NB4 (cell line): ENCODE measurements at regions not wholly inside any gene's neighbourhood (a gene's known extent, or its start where the extent isn't known, plus 50 kb on each side); places are given as distances from the start of the nearest gene placed in this dataset.

Experiments used
- DNase-seq: peaks from one replicate; pipeline ENCODE4 v3.0.0; 2010; ENCODE audit warnings: low read depth
- H3K4me3 ChIP-seq: one replicate; pipeline ENCODE4 v1.5.1; 2011; ENCODE audit warnings: mild to moderate bottlenecking, low read depth, low read length, moderate library complexity
- MAX ChIP-seq: IDR thresholded peaks from 2 replicates; pipeline ENCODE4 v1.6.1; 2011; ENCODE audit warnings: low read depth, low read length
- MYC ChIP-seq: IDR thresholded peaks from 2 replicates; pipeline ENCODE4 v1.6.1; 2011; ENCODE audit warnings: low read depth, low read length
- POLR2A ChIP-seq: IDR thresholded peaks from 2 replicates; pipeline ENCODE4 v1.6.1; 2011; ENCODE audit warnings: mild to moderate bottlenecking; ENCODE audit not compliant: insufficient read length; ENCODE audit errors: extremely low read depth
- TF ChIP-seq, protein P1 (sequence below): IDR thresholded peaks from one replicate; pipeline ENCODE4 v1.5.1; 2012; ENCODE audit warnings: low read depth, low read length

DNA sequence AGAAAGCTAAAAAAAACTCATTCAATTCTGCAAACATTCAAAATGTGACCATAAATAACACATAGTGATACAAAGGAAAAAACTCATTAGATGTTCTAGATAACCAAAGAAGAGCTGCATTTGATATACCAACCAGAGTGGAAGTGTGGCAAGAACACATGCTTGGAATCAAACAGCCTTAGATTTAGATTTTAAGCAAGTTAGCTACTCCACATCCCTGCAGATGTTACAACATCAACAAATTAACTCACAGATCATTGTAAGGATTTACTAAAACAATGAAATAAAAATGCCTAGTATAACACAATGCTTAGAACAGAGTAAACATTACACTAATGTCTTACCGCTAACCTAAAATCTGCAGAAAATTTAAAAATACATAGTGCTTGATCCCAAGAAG lies 114.0 kb upstream of the AKIP1 start:
- no peak overlapping the region for H3K4me3 ChIP-seq
- TF ChIP-seq MYC, result no peak
- no peak for TF ChIP-seq POLR2A
- TF ChIP-seq MAX, result no peak
- TF ChIP-seq, protein P1, sequence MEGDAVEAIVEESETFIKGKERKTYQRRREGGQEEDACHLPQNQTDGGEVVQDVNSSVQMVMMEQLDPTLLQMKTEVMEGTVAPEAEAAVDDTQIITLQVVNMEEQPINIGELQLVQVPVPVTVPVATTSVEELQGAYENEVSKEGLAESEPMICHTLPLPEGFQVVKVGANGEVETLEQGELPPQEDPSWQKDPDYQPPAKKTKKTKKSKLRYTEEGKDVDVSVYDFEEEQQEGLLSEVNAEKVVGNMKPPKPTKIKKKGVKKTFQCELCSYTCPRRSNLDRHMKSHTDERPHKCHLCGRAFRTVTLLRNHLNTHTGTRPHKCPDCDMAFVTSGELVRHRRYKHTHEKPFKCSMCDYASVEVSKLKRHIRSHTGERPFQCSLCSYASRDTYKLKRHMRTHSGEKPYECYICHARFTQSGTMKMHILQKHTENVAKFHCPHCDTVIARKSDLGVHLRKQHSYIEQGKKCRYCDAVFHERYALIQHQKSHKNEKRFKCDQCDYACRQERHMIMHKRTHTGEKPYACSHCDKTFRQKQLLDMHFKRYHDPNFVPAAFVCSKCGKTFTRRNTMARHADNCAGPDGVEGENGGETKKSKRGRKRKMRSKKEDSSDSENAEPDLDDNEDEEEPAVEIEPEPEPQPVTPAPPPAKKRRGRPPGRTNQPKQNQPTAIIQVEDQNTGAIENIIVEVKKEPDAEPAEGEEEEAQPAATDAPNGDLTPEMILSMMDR, result no peak
- no peak for DNase-seq

DNA sequence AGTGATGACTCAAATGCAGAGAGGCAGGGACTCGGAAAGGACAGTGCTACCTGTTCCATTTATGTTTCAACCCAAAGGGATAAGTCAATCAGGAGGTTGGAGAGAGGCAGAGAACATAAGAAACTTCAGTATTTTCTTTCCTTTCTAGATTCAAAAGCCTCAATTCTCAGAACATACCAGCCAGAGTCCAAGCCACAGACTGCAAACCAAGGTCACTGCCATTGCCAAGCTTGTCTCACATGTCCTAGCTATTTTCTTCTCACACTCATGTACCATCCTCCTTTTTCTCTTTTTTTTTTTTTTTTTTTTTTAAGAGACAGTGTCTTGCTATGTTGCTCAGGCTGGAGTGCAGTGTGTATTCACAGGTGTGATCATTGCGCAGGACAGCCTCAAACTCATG lies 111.7 kb upstream of the AKIP1 start:
- TF ChIP-seq MYC, result no peak
- H3K4me3 ChIP-seq, result no peak overlapping the region
- no peak for DNase-seq

- no peak overlapping the region for H3K4me3 ChIP-seq
- TF ChIP-seq, protein P1, result no peak
- no peak for TF ChIP-seq MAX
- no peak for TF ChIP-seq POLR2A
- TF ChIP-seq MYC, result no peak
- no peak for DNase-seq
Observed at GRCh38 chr11:8800520-8801110, 110.4 kb upstream of the AKIP1 start.

GRCh38 chr11:8801121-8801520 lies 109.9 kb upstream of the AKIP1 start:
- DNase-seq, result no peak
- no peak overlapping the region for H3K4me3 ChIP-seq
- TF ChIP-seq POLR2A, result no peak
- TF ChIP-seq MAX, result no peak
- TF ChIP-seq MYC, result no peak
- TF ChIP-seq, protein P1, result no peak

DNA sequence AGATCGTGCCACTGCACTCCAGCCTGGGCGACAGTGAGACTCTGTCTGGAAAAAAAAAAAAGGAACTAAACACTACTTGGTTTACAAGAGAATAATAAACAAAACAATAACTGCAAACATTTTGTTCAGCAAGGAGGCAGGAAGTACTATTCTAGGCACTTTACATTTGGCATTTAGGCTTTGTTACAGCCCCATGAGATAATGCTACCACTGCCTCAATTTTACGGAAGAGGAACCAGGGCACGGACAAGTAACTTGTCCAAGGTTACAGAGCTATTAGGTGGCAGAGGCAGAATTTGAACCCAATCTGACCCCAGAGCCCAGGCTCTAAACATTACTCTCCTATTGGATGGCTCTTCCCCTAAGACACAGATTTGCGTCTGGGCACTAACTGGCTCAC lies 108.7 kb upstream of the AKIP1 start:
- DNase-seq, result no peak
- TF ChIP-seq POLR2A (no peak), MYC (no peak), MAX (no peak)
- TF ChIP-seq, protein P1, result no peak
- H3K4me3 ChIP-seq, result no peak overlapping the region

GRCh38 chr11:8803973-8804372 lies 107.0 kb upstream of the AKIP1 start:
- no peak for DNase-seq
- TF ChIP-seq, protein P1, result no peak
- TF ChIP-seq MAX, result no peak
- TF ChIP-seq MYC, result no peak
- no peak for TF ChIP-seq POLR2A
- H3K4me3 ChIP-seq, result no peak overlapping the region
